ENCODE measurements at regions not wholly inside any gene's neighbourhood (a gene's known extent, or its start where the extent isn't known, plus 50 kb on each side); places are given as distances from the start of the nearest gene placed in this dataset.

- H3K9ac ChIP-seq (ENCODE audit: low read depth in 1 of 2, low read length in 2 of 2) = no peak overlapping the region
These were observed 114.9 kb downstream of the CD8B2 start for GRCh38 chr2:106602042-106602441.

More at GRCh38 chr2:106602042-106602441, 114.9 kb downstream of the CD8B2 start:
- Histone ChIP-seq H3K36me3 (ENCODE audit: control insufficient read depth in 4 of 4, insufficient read depth in 3 of 4, low read depth in 1 of 4, low read length in 3 of 4) (no peaks in the 10 kb centered on the region), H3K27ac (ENCODE audit: low read depth in 1 of 2, low read length in 2 of 2) (no peak overlapping the region), H3K9me3 (ENCODE audit: control insufficient read depth in 4 of 4, low read length in 3 of 4) (no peaks in the 10 kb centered on the region), H3K4me3 (ENCODE audit: low read depth in 1 of 3, low read length in 3 of 3) (no peak overlapping the region), H3K27me3 (ENCODE audit: control insufficient read depth in 4 of 4, insufficient read depth in 4 of 4, low read length in 3 of 4) (no peaks in the 10 kb centered on the region), H3K4me1 (ENCODE audit: control insufficient read depth in 4 of 4, insufficient read depth in 4 of 4, low read length in 3 of 4) (no peaks in the 10 kb centered on the region)
- DNase-seq (ENCODE audit: low spot score) = no peak
- 89% methylated on average over 4 of the region's 4 CpGs for WGBS
- TF ChIP-seq, protein P1, sequence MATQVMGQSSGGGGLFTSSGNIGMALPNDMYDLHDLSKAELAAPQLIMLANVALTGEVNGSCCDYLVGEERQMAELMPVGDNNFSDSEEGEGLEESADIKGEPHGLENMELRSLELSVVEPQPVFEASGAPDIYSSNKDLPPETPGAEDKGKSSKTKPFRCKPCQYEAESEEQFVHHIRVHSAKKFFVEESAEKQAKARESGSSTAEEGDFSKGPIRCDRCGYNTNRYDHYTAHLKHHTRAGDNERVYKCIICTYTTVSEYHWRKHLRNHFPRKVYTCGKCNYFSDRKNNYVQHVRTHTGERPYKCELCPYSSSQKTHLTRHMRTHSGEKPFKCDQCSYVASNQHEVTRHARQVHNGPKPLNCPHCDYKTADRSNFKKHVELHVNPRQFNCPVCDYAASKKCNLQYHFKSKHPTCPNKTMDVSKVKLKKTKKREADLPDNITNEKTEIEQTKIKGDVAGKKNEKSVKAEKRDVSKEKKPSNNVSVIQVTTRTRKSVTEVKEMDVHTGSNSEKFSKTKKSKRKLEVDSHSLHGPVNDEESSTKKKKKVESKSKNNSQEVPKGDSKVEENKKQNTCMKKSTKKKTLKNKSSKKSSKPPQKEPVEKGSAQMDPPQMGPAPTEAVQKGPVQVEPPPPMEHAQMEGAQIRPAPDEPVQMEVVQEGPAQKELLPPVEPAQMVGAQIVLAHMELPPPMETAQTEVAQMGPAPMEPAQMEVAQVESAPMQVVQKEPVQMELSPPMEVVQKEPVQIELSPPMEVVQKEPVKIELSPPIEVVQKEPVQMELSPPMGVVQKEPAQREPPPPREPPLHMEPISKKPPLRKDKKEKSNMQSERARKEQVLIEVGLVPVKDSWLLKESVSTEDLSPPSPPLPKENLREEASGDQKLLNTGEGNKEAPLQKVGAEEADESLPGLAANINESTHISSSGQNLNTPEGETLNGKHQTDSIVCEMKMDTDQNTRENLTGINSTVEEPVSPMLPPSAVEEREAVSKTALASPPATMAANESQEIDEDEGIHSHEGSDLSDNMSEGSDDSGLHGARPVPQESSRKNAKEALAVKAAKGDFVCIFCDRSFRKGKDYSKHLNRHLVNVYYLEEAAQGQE (IDR thresholded peaks at IDR 0.05) = no peak
- TF ChIP-seq FOXA1 (IDR thresholded peaks at IDR 0.05) (no peak), GABPA (IDR thresholded peaks at IDR 0.05 in 1 of 2, conservative IDR thresholded peaks at IDR 0.05 in 1 of 2) (no peak), HNF4A (conservative IDR thresholded peaks at IDR 0.05) (no peak), RAD21 (IDR thresholded peaks at IDR 0.05) (no peak), YY1 (IDR thresholded peaks at IDR 0.05) (no peak), EGR1 (IDR thresholded peaks at IDR 0.05; ENCODE audit: low read depth in 2 of 2) (no peak), RXRA (IDR thresholded peaks at IDR 0.05) (no peak), MAX (IDR thresholded peaks at IDR 0.05) (no peak), SP1 (IDR thresholded peaks at IDR 0.05) (no peak), HNF4G (IDR thresholded peaks at IDR 0.05) (no peak), FOXA2 (IDR thresholded peaks at IDR 0.05) (no peak), NR2F2 (IDR thresholded peaks at IDR 0.05) (no peak), JUND (IDR thresholded peaks at IDR 0.05) (no peak), TAF1 (conservative IDR thresholded peaks at IDR 0.05) (no peak)
- TF ChIP-seq, protein P2, sequence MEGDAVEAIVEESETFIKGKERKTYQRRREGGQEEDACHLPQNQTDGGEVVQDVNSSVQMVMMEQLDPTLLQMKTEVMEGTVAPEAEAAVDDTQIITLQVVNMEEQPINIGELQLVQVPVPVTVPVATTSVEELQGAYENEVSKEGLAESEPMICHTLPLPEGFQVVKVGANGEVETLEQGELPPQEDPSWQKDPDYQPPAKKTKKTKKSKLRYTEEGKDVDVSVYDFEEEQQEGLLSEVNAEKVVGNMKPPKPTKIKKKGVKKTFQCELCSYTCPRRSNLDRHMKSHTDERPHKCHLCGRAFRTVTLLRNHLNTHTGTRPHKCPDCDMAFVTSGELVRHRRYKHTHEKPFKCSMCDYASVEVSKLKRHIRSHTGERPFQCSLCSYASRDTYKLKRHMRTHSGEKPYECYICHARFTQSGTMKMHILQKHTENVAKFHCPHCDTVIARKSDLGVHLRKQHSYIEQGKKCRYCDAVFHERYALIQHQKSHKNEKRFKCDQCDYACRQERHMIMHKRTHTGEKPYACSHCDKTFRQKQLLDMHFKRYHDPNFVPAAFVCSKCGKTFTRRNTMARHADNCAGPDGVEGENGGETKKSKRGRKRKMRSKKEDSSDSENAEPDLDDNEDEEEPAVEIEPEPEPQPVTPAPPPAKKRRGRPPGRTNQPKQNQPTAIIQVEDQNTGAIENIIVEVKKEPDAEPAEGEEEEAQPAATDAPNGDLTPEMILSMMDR (IDR thresholded peaks at IDR 0.05; ENCODE audit: low read depth, low read length, missing input control) = no peak
- TF ChIP-seq, protein P3, sequence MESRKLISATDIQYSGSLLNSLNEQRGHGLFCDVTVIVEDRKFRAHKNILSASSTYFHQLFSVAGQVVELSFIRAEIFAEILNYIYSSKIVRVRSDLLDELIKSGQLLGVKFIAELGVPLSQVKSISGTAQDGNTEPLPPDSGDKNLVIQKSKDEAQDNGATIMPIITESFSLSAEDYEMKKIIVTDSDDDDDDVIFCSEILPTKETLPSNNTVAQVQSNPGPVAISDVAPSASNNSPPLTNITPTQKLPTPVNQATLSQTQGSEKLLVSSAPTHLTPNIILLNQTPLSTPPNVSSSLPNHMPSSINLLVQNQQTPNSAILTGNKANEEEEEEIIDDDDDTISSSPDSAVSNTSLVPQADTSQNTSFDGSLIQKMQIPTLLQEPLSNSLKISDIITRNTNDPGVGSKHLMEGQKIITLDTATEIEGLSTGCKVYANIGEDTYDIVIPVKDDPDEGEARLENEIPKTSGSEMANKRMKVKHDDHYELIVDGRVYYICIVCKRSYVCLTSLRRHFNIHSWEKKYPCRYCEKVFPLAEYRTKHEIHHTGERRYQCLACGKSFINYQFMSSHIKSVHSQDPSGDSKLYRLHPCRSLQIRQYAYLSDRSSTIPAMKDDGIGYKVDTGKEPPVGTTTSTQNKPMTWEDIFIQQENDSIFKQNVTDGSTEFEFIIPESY (IDR thresholded peaks at IDR 0.05) = no peak
- TF ChIP-seq, protein P4, sequence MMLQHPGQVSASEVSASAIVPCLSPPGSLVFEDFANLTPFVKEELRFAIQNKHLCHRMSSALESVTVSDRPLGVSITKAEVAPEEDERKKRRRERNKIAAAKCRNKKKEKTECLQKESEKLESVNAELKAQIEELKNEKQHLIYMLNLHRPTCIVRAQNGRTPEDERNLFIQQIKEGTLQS (IDR thresholded peaks at IDR 0.05) = no peak

Measured in liver (tissue), 8 donors.